ENCODE measurements at regions not wholly inside any gene's neighbourhood (a gene's known extent, or its start where the extent isn't known, plus 50 kb on each side); places are given as distances from the start of the nearest gene placed in this dataset.

DNA sequence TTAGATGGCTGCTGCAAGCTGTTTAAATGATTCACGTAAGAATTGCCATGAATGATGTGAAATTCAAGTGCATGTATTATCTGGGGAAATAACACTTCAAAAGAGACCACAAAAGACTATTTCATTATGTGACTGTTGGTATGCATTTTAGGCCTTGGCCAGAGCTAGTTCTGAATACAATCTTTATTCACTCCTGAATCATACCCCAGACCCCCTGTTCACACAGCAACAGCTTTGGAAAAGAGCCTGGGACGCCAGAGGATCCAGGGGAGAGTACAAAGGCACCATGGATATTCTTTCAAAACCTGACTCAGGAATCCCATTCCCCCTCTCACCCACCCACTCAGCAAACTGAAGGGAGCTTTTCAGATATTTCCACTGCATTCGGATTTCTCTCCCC lies 377.1 kb upstream of the DPP6 start:
- ATAC-seq, result no peak
- Histone ChIP-seq H3K27ac (ENCODE audit: low read length) (no peak overlapping the region), H3K4me3 (ENCODE audit: low read depth in 2 of 2, low read length in 2 of 2) (no peak overlapping the region), H3K27me3 (ENCODE audit: control insufficient read depth, insufficient read depth, low read length) (no peaks in the 10 kb centered on the region), H3K9me3 (ENCODE audit: control insufficient read depth, insufficient read depth, low read depth, low read length) (no peaks in the 10 kb centered on the region), H3K36me3 (ENCODE audit: control insufficient read depth, insufficient read depth, low read length) (no peaks in the 10 kb centered on the region), H3K4me1 (ENCODE audit: control insufficient read depth, insufficient read depth, low read length) (no peaks in the 10 kb centered on the region)
- no TSS peak for BruUV-seq (replicated peaks)
- ChIA-PET CTCF (no interaction called here), POLR2A (no interaction called here)
- intact Hi-C loops (cut with micrococcal nuclease; ENCODE audit: unreplicated experiment), result no loop called here
- in situ Hi-C loops (cut with HindIII; ENCODE audit: low pct_unique_long_range_greater_than_20kb, low sequenced_read_pairs), result no loop called here
- no peak for TF ChIP-seq TCF7L2 (IDR thresholded peaks at IDR 0.05; ENCODE audit: low read depth, low read length)
- TF ChIP-seq, protein P1, sequence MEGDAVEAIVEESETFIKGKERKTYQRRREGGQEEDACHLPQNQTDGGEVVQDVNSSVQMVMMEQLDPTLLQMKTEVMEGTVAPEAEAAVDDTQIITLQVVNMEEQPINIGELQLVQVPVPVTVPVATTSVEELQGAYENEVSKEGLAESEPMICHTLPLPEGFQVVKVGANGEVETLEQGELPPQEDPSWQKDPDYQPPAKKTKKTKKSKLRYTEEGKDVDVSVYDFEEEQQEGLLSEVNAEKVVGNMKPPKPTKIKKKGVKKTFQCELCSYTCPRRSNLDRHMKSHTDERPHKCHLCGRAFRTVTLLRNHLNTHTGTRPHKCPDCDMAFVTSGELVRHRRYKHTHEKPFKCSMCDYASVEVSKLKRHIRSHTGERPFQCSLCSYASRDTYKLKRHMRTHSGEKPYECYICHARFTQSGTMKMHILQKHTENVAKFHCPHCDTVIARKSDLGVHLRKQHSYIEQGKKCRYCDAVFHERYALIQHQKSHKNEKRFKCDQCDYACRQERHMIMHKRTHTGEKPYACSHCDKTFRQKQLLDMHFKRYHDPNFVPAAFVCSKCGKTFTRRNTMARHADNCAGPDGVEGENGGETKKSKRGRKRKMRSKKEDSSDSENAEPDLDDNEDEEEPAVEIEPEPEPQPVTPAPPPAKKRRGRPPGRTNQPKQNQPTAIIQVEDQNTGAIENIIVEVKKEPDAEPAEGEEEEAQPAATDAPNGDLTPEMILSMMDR (IDR thresholded peaks at IDR 0.05), result no peak
- TF ChIP-seq, protein P2, sequence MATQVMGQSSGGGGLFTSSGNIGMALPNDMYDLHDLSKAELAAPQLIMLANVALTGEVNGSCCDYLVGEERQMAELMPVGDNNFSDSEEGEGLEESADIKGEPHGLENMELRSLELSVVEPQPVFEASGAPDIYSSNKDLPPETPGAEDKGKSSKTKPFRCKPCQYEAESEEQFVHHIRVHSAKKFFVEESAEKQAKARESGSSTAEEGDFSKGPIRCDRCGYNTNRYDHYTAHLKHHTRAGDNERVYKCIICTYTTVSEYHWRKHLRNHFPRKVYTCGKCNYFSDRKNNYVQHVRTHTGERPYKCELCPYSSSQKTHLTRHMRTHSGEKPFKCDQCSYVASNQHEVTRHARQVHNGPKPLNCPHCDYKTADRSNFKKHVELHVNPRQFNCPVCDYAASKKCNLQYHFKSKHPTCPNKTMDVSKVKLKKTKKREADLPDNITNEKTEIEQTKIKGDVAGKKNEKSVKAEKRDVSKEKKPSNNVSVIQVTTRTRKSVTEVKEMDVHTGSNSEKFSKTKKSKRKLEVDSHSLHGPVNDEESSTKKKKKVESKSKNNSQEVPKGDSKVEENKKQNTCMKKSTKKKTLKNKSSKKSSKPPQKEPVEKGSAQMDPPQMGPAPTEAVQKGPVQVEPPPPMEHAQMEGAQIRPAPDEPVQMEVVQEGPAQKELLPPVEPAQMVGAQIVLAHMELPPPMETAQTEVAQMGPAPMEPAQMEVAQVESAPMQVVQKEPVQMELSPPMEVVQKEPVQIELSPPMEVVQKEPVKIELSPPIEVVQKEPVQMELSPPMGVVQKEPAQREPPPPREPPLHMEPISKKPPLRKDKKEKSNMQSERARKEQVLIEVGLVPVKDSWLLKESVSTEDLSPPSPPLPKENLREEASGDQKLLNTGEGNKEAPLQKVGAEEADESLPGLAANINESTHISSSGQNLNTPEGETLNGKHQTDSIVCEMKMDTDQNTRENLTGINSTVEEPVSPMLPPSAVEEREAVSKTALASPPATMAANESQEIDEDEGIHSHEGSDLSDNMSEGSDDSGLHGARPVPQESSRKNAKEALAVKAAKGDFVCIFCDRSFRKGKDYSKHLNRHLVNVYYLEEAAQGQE (IDR thresholded peaks at IDR 0.05; ENCODE audit: insufficient read depth in 1 of 2, low read depth in 2 of 2, low read length in 1 of 2), result no peak
- no peak for TF ChIP-seq POLR2AphosphoS5 (IDR thresholded peaks at IDR 0.05; ENCODE audit: low read depth, low read length)
- TF ChIP-seq SIN3A (IDR thresholded peaks at IDR 0.05; ENCODE audit: borderline replicate concordance, insufficient read depth, low read depth, low read length), result no peak
- no peak for DNase-seq (ENCODE audit: low read depth, low spot score)

DNA sequence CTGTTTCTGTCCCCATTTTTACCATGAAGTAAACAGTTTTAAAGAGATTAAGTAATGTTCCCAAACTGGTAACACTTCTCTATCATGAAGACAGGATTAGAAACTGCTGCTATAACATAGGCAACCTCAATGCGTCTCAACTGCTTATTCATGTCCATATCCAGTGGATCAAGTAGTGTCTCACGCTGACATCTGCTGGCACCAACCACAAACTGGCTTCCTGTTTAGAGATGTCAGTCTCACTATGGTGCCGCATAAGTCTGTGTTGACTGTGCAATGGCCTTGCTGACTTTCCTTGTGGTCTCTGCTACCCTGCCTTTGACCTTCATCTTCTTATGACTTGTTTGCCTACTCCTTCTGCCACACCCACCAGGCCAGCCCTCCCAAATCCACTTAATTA lies 369.6 kb upstream of the DPP6 start:
- no peak overlapping the region for H3K4me3 ChIP-seq (ENCODE audit: low read depth in 2 of 2, low read length in 2 of 2)
- ATAC-seq (no peak), DNase-seq (ENCODE audit: low read depth, low spot score) (no peak)
- H3K4me1 ChIP-seq (ENCODE audit: control insufficient read depth, insufficient read depth, low read length), result no peaks in the 10 kb centered on the region
- H3K36me3 ChIP-seq (ENCODE audit: control insufficient read depth, insufficient read depth, low read length), result no peaks in the 10 kb centered on the region
- no peaks in the 10 kb centered on the region for H3K9me3 ChIP-seq (ENCODE audit: control insufficient read depth, insufficient read depth, low read depth, low read length)
- H3K27me3 ChIP-seq (ENCODE audit: control insufficient read depth, insufficient read depth, low read length), result no peaks in the 10 kb centered on the region
- no peak overlapping the region for H3K27ac ChIP-seq (ENCODE audit: low read length)
- POLR2A ChIA-PET, result no interaction called here
- in situ Hi-C loops (cut with HindIII; ENCODE audit: low pct_unique_long_range_greater_than_20kb, low sequenced_read_pairs) (no loop called here), intact Hi-C loops (cut with micrococcal nuclease; ENCODE audit: unreplicated experiment) (no loop called here)
- no TSS peak for BruUV-seq (replicated peaks)
- CTCF ChIA-PET, result no interaction called here
- TF ChIP-seq, protein P1 (IDR thresholded peaks at IDR 0.05), result no peak
- TF ChIP-seq POLR2AphosphoS5 (IDR thresholded peaks at IDR 0.05; ENCODE audit: low read depth, low read length), result no peak
- no peak for TF ChIP-seq TCF7L2 (IDR thresholded peaks at IDR 0.05; ENCODE audit: low read depth, low read length)
- TF ChIP-seq SIN3A (IDR thresholded peaks at IDR 0.05; ENCODE audit: borderline replicate concordance, insufficient read depth, low read depth, low read length), result no peak
- TF ChIP-seq, protein P2 (IDR thresholded peaks at IDR 0.05; ENCODE audit: insufficient read depth in 1 of 2, low read depth in 2 of 2, low read length in 1 of 2), result no peak
